22Rv1 (cell line): ENCODE measurements at regions not wholly inside any gene's neighbourhood (a gene's known extent, or its start where the extent isn't known, plus 50 kb on each side); places are given as distances from the start of the nearest gene placed in this dataset.
"Not testable (repeated sequence)": the region's sequence is repeated elsewhere in the genome, so short reads cannot be mapped to it uniquely, and the experiment has no call there.

Experiments
- ZFX ChIP-seq: fragments of 450-650 bp; IDR thresholded peaks from 2 replicates; pipeline ENCODE4 v1.6.1; 2017; ENCODE audit warnings: antibody characterized with exemption, borderline replicate concordance
- TF ChIP-seq, protein P1 (sequence below): fragments of 450-650 bp; IDR thresholded peaks from 2 replicates; pipeline ENCODE4 v1.5.1; 2017; ENCODE audit warnings: mild to moderate bottlenecking

DNA sequence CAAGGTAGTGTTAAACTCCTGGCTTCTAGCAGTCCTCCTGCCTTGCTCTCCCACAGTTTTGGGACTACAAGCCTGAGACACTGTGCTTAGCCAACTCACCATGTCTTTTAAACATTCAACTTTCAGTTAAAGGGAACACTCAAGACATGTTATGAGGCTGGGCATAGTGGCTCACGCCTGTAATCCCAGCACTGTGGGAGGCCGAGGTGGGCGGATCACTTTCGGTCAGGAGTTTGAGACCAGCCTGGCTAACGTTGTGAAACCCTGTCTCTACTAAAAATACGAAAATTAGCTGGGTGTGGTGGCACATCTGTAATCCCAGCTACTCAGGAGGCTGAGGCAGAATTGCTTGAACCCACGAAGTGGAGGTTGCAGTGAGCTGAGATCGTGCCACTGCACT lies 148.0 kb downstream of the CDH26 start:
- TF ChIP-seq, protein P1, sequence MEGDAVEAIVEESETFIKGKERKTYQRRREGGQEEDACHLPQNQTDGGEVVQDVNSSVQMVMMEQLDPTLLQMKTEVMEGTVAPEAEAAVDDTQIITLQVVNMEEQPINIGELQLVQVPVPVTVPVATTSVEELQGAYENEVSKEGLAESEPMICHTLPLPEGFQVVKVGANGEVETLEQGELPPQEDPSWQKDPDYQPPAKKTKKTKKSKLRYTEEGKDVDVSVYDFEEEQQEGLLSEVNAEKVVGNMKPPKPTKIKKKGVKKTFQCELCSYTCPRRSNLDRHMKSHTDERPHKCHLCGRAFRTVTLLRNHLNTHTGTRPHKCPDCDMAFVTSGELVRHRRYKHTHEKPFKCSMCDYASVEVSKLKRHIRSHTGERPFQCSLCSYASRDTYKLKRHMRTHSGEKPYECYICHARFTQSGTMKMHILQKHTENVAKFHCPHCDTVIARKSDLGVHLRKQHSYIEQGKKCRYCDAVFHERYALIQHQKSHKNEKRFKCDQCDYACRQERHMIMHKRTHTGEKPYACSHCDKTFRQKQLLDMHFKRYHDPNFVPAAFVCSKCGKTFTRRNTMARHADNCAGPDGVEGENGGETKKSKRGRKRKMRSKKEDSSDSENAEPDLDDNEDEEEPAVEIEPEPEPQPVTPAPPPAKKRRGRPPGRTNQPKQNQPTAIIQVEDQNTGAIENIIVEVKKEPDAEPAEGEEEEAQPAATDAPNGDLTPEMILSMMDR: not testable (repeated sequence)
- not testable (repeated sequence) for TF ChIP-seq ZFX
